Keratinocyte (primary cell): ENCODE measurements at regions not wholly inside any gene's neighbourhood (a gene's known extent, or its start where the extent isn't known, plus 50 kb on each side); places are given as distances from the start of the nearest gene placed in this dataset.

Experiments
- DNase-seq: peaks from one replicate; pipeline ENCODE4 v3.0.0-alpha.2; 2011; ENCODE audit warnings: low read depth, missing footprints, low spot score
- FAIRE-seq: peaks from 2 replicates; lab custom pipeline; 2011; peaks lifted over from hg19 to GRCh38; lab: Jason Lieb, UNC
- H2AFZ ChIP-seq: 2 replicates; pipeline ENCODE4 v1.6.0; 2012; ENCODE audit warnings: low read length, control low read depth, inconsistent platforms; ENCODE audit not compliant: control insufficient read depth
- H3K27ac ChIP-seq: 2 replicates; pipeline ENCODE4 v1.5.1; 2011; ENCODE audit warnings: low read length; ENCODE audit not compliant: control insufficient read depth, insufficient read depth
- H3K27me3 ChIP-seq: 3 replicates; pipeline ENCODE4 v1.6.0; 2011; ENCODE audit warnings: low read length; ENCODE audit not compliant: control insufficient read depth, insufficient read depth; ENCODE audit errors: extremely low read depth
- H3K36me3 ChIP-seq, 2 experiments: 2 replicates in 1 of 2; 3 replicates in 1 of 2; pipeline ENCODE4 v1.5.1; 2011; ENCODE audit warnings: low read length in 2 of 2, mild to moderate bottlenecking in 1 of 2; ENCODE audit not compliant: control insufficient read depth in 2 of 2, insufficient read depth in 2 of 2; ENCODE audit errors: extremely low read depth in 1 of 2
- H3K4me1 ChIP-seq: 3 replicates; pipeline ENCODE4 v1.5.1; 2011; ENCODE audit warnings: low read length; ENCODE audit not compliant: control insufficient read depth, insufficient read depth; ENCODE audit errors: extremely low read depth
- H3K4me2 ChIP-seq: 3 replicates; pipeline ENCODE4 v1.6.0; 2011; ENCODE audit warnings: low read depth, low read length; ENCODE audit not compliant: control insufficient read depth, insufficient read depth; ENCODE audit errors: extremely low read depth
- H3K4me3 ChIP-seq, 3 experiments: fragments of 200-600 bp in 1 of 3; sonication (generic) in 1 of 3; 2 replicates in 2 of 3; 3 replicates in 1 of 3; pipeline ENCODE4 v1.5.1; 2011 to 2016; ENCODE audit warnings: low read length in 3 of 3, mild to moderate bottlenecking in 3 of 3, control low read depth in 2 of 3, inconsistent platforms in 1 of 3, low read depth in 1 of 3, mixed read lengths in 1 of 3, mixed run types in 1 of 3, moderate library complexity in 1 of 3; ENCODE audit not compliant: control insufficient read depth in 2 of 3, insufficient read depth in 2 of 3; ENCODE audit errors: extremely low read depth in 1 of 3
- H3K79me2 ChIP-seq: 2 replicates; pipeline ENCODE4 v1.6.0; 2012; ENCODE audit warnings: low read length; ENCODE audit not compliant: control insufficient read depth, insufficient read depth
- H3K9ac ChIP-seq: 3 replicates; pipeline ENCODE4 v1.6.0; 2011; ENCODE audit warnings: low read length; ENCODE audit not compliant: control insufficient read depth, insufficient read depth; ENCODE audit errors: extremely low read depth
- H3K9me1 ChIP-seq: 3 replicates; pipeline ENCODE4 v1.6.0; 2011; ENCODE audit warnings: low read length; ENCODE audit not compliant: control insufficient read depth, insufficient read depth; ENCODE audit errors: extremely low read depth
- H3K9me3 ChIP-seq: 2 replicates; pipeline ENCODE4 v1.5.1; 2012; ENCODE audit warnings: low read depth, low read length; ENCODE audit not compliant: control insufficient read depth
- H4K20me1 ChIP-seq: 3 replicates; pipeline ENCODE4 v1.6.0; 2011; ENCODE audit warnings: low read length; ENCODE audit not compliant: control insufficient read depth, insufficient read depth; ENCODE audit errors: extremely low read depth
- CTCF ChIP-seq, 3 experiments: IDR thresholded peaks in 1 of 3; conservative IDR thresholded peaks in 1 of 3; optimal IDR thresholded peaks in 1 of 3; 2 replicates in 2 of 3; 3 replicates in 1 of 3; pipeline versions ENCODE3 to v1.5.1; 2011; ENCODE audit warnings: low read length in 3 of 3, mild to moderate bottlenecking in 3 of 3, moderate library complexity in 2 of 3, control low read depth in 1 of 3, inconsistent platforms in 1 of 3; ENCODE audit not compliant: insufficient read depth in 2 of 3; ENCODE audit errors: extremely low read depth in 1 of 3
- EZH2 ChIP-seq: IDR thresholded peaks from one replicate; pipeline ENCODE4 v1.6.1; 2012; ENCODE audit warnings: inconsistent platforms, mild to moderate bottlenecking, low read length, moderate library complexity
- dilution Hi-C: fragments of 300-500 bp; cut with MboI; formaldehyde crosslinking; loops from one replicate; pipeline ENCODE4 v1.7.0; 2020; ENCODE audit warnings: low sequenced_read_pairs; ENCODE audit not compliant: extremely low pct_ligation_motif_present

GRCh38 chr13:37295573-37295972 lies 190.1 kb upstream of the CSNK1A1L start:
- FAIRE-seq (peak; percentile 46), DNase-seq (no peak)
- Histone ChIP-seq H4K20me1 (no peaks in the 10 kb centered on the region), H3K27ac (no peak overlapping the region), H3K9me1 (no peaks in the 10 kb centered on the region), H3K9me3 (no peaks in the 10 kb centered on the region), H3K36me3 (no peaks in the 10 kb centered on the region), H3K4me2 (peak overlapping the region; percentile 23), H3K27me3 (no peaks in the 10 kb centered on the region), H3K9ac (no peak overlapping the region), H3K4me3 (no peak overlapping the region), H3K79me2 (no peaks in the 10 kb centered on the region), H2AFZ (peak overlapping the region; percentile 52), H3K4me1 (peaks cover 7% of the 10 kb centered on the region)
- dilution Hi-C loops: no loop called here
- TF ChIP-seq CTCF (optimal IDR thresholded peaks at IDR 0.05 in 1 of 3, IDR thresholded peaks at IDR 0.05 in 1 of 3, conservative IDR thresholded peaks at IDR 0.05 in 1 of 3; ENCODE audit: extremely low read depth in 1 of 3, insufficient read depth in 2 of 3, low read length in 3 of 3) (no peak), EZH2 (no peak)

GRCh38 chr13:37295071-37295470 lies 189.6 kb upstream of the CSNK1A1L start:
- FAIRE-seq (peak; percentile 78), DNase-seq (no peak)
- Histone ChIP-seq H4K20me1 (no peaks in the 10 kb centered on the region), H3K4me3 (no peak overlapping the region), H2AFZ (peak overlapping the region; percentile 52), H3K27me3 (no peaks in the 10 kb centered on the region), H3K9me1 (no peaks in the 10 kb centered on the region), H3K79me2 (no peaks in the 10 kb centered on the region), H3K4me1 (peaks cover 7% of the 10 kb centered on the region), H3K4me2 (peak overlapping the region; percentile 23), H3K9me3 (no peaks in the 10 kb centered on the region), H3K36me3 (no peaks in the 10 kb centered on the region), H3K9ac (no peak overlapping the region), H3K27ac (no peak overlapping the region)
- dilution Hi-C loops: no loop called here
- TF ChIP-seq EZH2 (no peak), CTCF (optimal IDR thresholded peaks at IDR 0.05 in 1 of 3, IDR thresholded peaks at IDR 0.05 in 1 of 3, conservative IDR thresholded peaks at IDR 0.05 in 1 of 3; ENCODE audit: extremely low read depth in 1 of 3, insufficient read depth in 2 of 3, low read length in 3 of 3) (no peak)
